H1 (cell line): ENCODE measurements at regions not wholly inside any gene's neighbourhood (a gene's known extent, or its start where the extent isn't known, plus 50 kb on each side); places are given as distances from the start of the nearest gene placed in this dataset.
"Not testable (repeated sequence)": the region's sequence is repeated elsewhere in the genome, so short reads cannot be mapped to it uniquely, and the experiment has no call there.

Source experiments
- CTCF ChIA-PET: fragments of 300-600 bp; sonication (Branson Sonifier 250); formaldehyde crosslinking; loops from one replicate; lab custom pipeline; 2021; ENCODE audit not compliant: partially characterized antibody; lab: Charles Lee
- POLR2A ChIA-PET: fragments of 300-600 bp; sonication (Branson Sonifier 250); formaldehyde crosslinking; loops from one replicate; lab custom pipeline; 2021; ENCODE audit warnings: inconsistent platforms; ENCODE audit not compliant: partially characterized antibody; lab: Charles Lee
- DNase-seq, 2 experiments: peaks; one replicate each; pipeline versions ENCODE4 v3.0.0 to v3.0.0-alpha.2; 2010 to 2022; ENCODE audit warnings: low spot score in 2 of 2, low read depth in 1 of 2, mixed read lengths in 1 of 2
- FAIRE-seq: peaks from 2 replicates; lab custom pipeline; 2011; peaks lifted over from hg19 to GRCh38; lab: Jason Lieb, UNC
- H2AFZ ChIP-seq: 2 replicates; pipeline ENCODE4 v1.8.1; 2012; ENCODE audit warnings: low read length, inconsistent platforms
- H2AK5ac ChIP-seq: 2 replicates; pipeline ENCODE4 v1.6.1; 2013; ENCODE audit warnings: low read depth, low read length
- H2BK120ac ChIP-seq: replicated peaks from 2 replicates; pipeline ENCODE3; 2013; ENCODE audit warnings: low read depth, low read length, inconsistent platforms
- H2BK12ac ChIP-seq: 2 replicates; pipeline ENCODE4 v1.6.1; 2013; ENCODE audit warnings: low read depth, low read length
- H2BK15ac ChIP-seq: 2 replicates; pipeline ENCODE4 v1.6.1; 2013; ENCODE audit warnings: low read length
- H2BK20ac ChIP-seq: 2 replicates; pipeline ENCODE4 v1.6.1; 2013; ENCODE audit warnings: low read length
- H2BK5ac ChIP-seq: 2 replicates; pipeline ENCODE4 v1.6.1; 2013; ENCODE audit warnings: low read depth, low read length
- H3K14ac ChIP-seq: 2 replicates; pipeline ENCODE4 v1.6.1; 2013; ENCODE audit warnings: inconsistent platforms; ENCODE audit not compliant: insufficient read length
- H3K18ac ChIP-seq: 2 replicates; pipeline ENCODE4 v1.6.1; 2013; ENCODE audit warnings: low read length; ENCODE audit errors: extremely low read depth
- H3K23ac ChIP-seq: 2 replicates; pipeline ENCODE4 v1.6.1; 2013; ENCODE audit warnings: inconsistent platforms; ENCODE audit not compliant: insufficient read length
- H3K23me2 ChIP-seq: 2 replicates; pipeline ENCODE4 v1.6.1; 2013; ENCODE audit warnings: low read depth, low read length
- H3K27ac ChIP-seq: 2 replicates; pipeline ENCODE4 v1.6.1; 2011; ENCODE audit warnings: low read depth, low read length, inconsistent platforms
- H3K27me3 ChIP-seq, 4 experiments: replicated peaks in 1 of 4; 1 replicate in 1 of 4; 2 replicates in 3 of 4; pipeline versions ENCODE4 v1.6.1 to v1.8.1; 2011 to 2013; ENCODE audit warnings: low read length in 3 of 4, mild to moderate bottlenecking in 3 of 4, inconsistent platforms in 2 of 4, mixed read lengths in 2 of 4, moderate library complexity in 1 of 4; ENCODE audit not compliant: control insufficient read depth in 3 of 4, insufficient read depth in 3 of 4; ENCODE audit errors: extremely low read depth in 1 of 4
- H3K36me3 ChIP-seq, 4 experiments: 2 replicates each; pipeline versions ENCODE4 v1.6.1 to v1.8.1; 2011 to 2013; ENCODE audit warnings: mild to moderate bottlenecking in 4 of 4, low read length in 3 of 4, moderate library complexity in 2 of 4, control low read depth in 1 of 4, inconsistent platforms in 1 of 4; ENCODE audit not compliant: insufficient read depth in 4 of 4, control insufficient read depth in 2 of 4
- H3K4ac ChIP-seq: replicated peaks from 2 replicates; pipeline ENCODE3; 2013; ENCODE audit warnings: low read length, low read depth, mixed read lengths, inconsistent platforms; ENCODE audit not compliant: insufficient read length
- H3K4me1 ChIP-seq, 4 experiments: replicated peaks in 1 of 4; 1 replicate in 1 of 4; 2 replicates in 3 of 4; pipeline versions ENCODE4 v1.6.1 to v1.8.1; 2011 to 2013; ENCODE audit warnings: low read length in 3 of 4, inconsistent platforms in 2 of 4, mixed read lengths in 1 of 4; ENCODE audit not compliant: insufficient read depth in 4 of 4, control insufficient read depth in 3 of 4
- H3K4me2 ChIP-seq, 2 experiments: 2 replicates each; pipeline versions ENCODE4 v1.6.1 to v1.8.1; 2011 to 2013; ENCODE audit warnings: low read depth in 2 of 2, low read length in 2 of 2, control low read depth in 1 of 2, inconsistent platforms in 1 of 2, mild to moderate bottlenecking in 1 of 2; ENCODE audit not compliant: insufficient read depth in 1 of 2
- H3K4me3 ChIP-seq, 4 experiments: fragments of 200-600, 300-600 bp in 1 of 4; sonication (generic), shearing (Covaris generic), sonication (Bioruptor Twin) in 1 of 4; 2 replicates each; pipeline versions ENCODE4 v1.5.1 to v1.8.1; 2011 to 2016; ENCODE audit warnings: low read length in 4 of 4, low read depth in 3 of 4, control low read depth in 2 of 4, inconsistent platforms in 2 of 4, mild to moderate bottlenecking in 2 of 4, mixed read lengths in 1 of 4, moderate library complexity in 1 of 4; ENCODE audit not compliant: insufficient read depth in 2 of 4; ENCODE audit errors: extremely low read depth in 1 of 4
- H3K56ac ChIP-seq: replicated peaks from 2 replicates; pipeline ENCODE3; 2013; ENCODE audit warnings: low read depth, mild to moderate bottlenecking, mixed read lengths, low read length, inconsistent platforms; ENCODE audit not compliant: insufficient read length
- H3K79me1 ChIP-seq: 2 replicates; pipeline ENCODE4 v1.6.1; 2013; ENCODE audit warnings: low read depth, low read length, control low read depth
- H3K79me2 ChIP-seq, 2 experiments: 2 replicates each; pipeline versions ENCODE4 v1.6.1 to v1.8.1; 2012 to 2013; ENCODE audit warnings: low read length in 2 of 2, mild to moderate bottlenecking in 2 of 2, inconsistent platforms in 1 of 2; ENCODE audit not compliant: insufficient read depth in 2 of 2, control insufficient read depth in 1 of 2
- H3K9ac ChIP-seq, 4 experiments: replicated peaks in 1 of 4; 1 replicate in 1 of 4; 2 replicates in 3 of 4; pipeline versions ENCODE4 v1.6.1 to v1.8.1; 2011 to 2013; ENCODE audit warnings: low read depth in 3 of 4, low read length in 3 of 4, control low read depth in 2 of 4, mild to moderate bottlenecking in 2 of 4, moderate library complexity in 2 of 4, inconsistent platforms in 1 of 4; ENCODE audit errors: extremely low read depth in 1 of 4
- H3K9me3 ChIP-seq, 2 experiments: 2 replicates each; pipeline versions ENCODE4 v1.6.1 to v1.8.1; 2012 to 2013; ENCODE audit warnings: mild to moderate bottlenecking in 2 of 2, moderate library complexity in 2 of 2, control low read depth in 1 of 2, inconsistent platforms in 1 of 2, low read depth in 1 of 2, low read length in 1 of 2, mixed read lengths in 1 of 2; ENCODE audit not compliant: insufficient read depth in 2 of 2
- H4K20me1 ChIP-seq, 2 experiments: replicated peaks in 1 of 2; 2 replicates each; pipeline versions ENCODE3 to v1.8.1; 2011 to 2013; ENCODE audit warnings: inconsistent platforms in 2 of 2, low read length in 2 of 2, mild to moderate bottlenecking in 1 of 2; ENCODE audit not compliant: insufficient read depth in 2 of 2, control insufficient read depth in 1 of 2
- H4K5ac ChIP-seq: 2 replicates; pipeline ENCODE4 v1.6.1; 2013; ENCODE audit warnings: low read length, low read depth, mixed read lengths, inconsistent platforms; ENCODE audit not compliant: insufficient read length
- H4K8ac ChIP-seq: 2 replicates; pipeline ENCODE4 v1.8.0; 2013; ENCODE audit warnings: mild to moderate bottlenecking, moderate library complexity, low read length, inconsistent platforms; ENCODE audit not compliant: insufficient read depth; ENCODE audit errors: extremely low read depth
- H4K91ac ChIP-seq: replicated peaks from 2 replicates; pipeline ENCODE3; 2013; ENCODE audit warnings: low read length, mixed read lengths, inconsistent platforms; ENCODE audit not compliant: insufficient read length
- WGBS, 2 experiments: shearing (Covaris generic) in 1 of 2; methylation state at CpG; one replicate each; pipeline versions ENCODE4 v1.1.6 to v1.1.7; 2013 to 2015; ENCODE audit warnings: low lambda C conversion rate in 2 of 2, mixed read lengths in 2 of 2, inconsistent platforms in 1 of 2, low coverage in 1 of 2, missing lambda C conversion rate in 1 of 2; ENCODE audit not compliant: insufficient replicate concordance in 2 of 2, insufficient coverage in 1 of 2, insufficient read length in 1 of 2; ENCODE audit errors: extremely low coverage in 1 of 2, missing lambda C conversion rate in 1 of 2; 5-methylcytosine and 5-hydroxymethylcytosine counted together

DNA sequence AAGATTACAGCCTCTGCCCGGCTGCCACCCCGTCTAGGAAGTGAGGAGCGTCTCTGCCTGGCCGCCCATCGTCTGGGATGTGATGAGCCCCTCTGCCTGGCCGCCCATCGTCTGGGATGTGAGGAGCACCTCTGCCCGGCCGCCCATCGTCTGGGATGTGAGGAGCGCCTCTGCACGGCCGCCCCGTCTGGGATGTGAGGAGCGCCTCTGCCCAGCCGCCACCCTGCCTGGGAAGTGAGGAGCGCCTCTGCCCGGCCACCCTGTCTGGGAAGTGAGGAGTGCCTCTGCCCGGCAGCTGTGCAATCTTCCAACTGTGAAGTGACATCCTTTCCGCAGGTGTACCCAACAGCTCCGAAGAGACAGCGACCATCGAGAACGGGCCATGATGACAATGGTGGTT is 75.6 kb upstream of the MNS1 start:
- H4K8ac ChIP-seq, H3K23me2 ChIP-seq, H3K79me2 ChIP-seq, H2BK15ac ChIP-seq, H2AK5ac ChIP-seq, DNase-seq, H3K4ac ChIP-seq, H4K5ac ChIP-seq, H2BK5ac ChIP-seq, H3K36me3 ChIP-seq, H3K14ac ChIP-seq, H3K4me2 ChIP-seq, H3K79me1 ChIP-seq, H4K91ac ChIP-seq, H3K4me3 ChIP-seq, H2BK20ac ChIP-seq, H2AFZ ChIP-seq, H4K20me1 ChIP-seq, H3K56ac ChIP-seq, FAIRE-seq, H3K18ac ChIP-seq, H3K9ac ChIP-seq, H2BK12ac ChIP-seq, H3K23ac ChIP-seq, H3K27ac ChIP-seq, H3K27me3 ChIP-seq, H2BK120ac ChIP-seq, H3K4me1 ChIP-seq, POLR2A ChIA-PET: not testable (repeated sequence)
- 85% methylated on average over 23 of the region's 24 CpGs; no CpG with 5 or more reads in 1 of the 2 experiments for WGBS, 2 experiments
- peaks cover 10% of the 10 kb centered on the region in 2 experiments; a peak in 3 of 4 replicates for H3K9me3 ChIP-seq
- CTCF ChIA-PET = interaction anchor here (1.2 kb wide), 1 partner anchor 574 kb away, joined by 4 read pairs; no protein-coding TSS in a partner anchor

DNA sequence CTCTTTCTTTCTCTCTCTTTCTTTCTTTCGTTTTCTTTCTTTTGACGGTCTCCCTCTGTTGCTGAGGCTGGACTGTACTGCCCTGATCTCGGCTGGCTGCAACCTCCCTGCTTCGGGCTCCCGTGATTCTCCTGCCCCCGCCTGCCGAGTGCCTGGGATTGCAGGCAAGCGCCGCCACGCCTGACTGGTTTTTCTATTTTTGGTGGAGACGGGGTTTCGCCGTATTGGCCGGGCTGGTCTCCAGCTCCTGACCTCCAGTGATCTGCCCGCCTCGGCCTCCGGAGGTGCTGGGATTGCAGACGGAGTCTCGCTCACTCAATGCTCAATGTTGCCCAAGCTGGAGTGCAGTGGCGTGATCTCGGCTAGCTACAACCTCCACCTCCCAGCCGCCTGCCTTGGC is 75.2 kb upstream of the MNS1 start:
- H3K79me2 ChIP-seq, H2BK15ac ChIP-seq, H3K14ac ChIP-seq, H3K36me3 ChIP-seq, H2AK5ac ChIP-seq, H3K79me1 ChIP-seq, H2BK120ac ChIP-seq, DNase-seq, H4K91ac ChIP-seq, H2BK12ac ChIP-seq, H3K9me3 ChIP-seq, H3K4me3 ChIP-seq, H3K27ac ChIP-seq, POLR2A ChIA-PET, H3K27me3 ChIP-seq, FAIRE-seq, H4K5ac ChIP-seq, H3K4ac ChIP-seq, H3K18ac ChIP-seq, H2BK20ac ChIP-seq, H4K20me1 ChIP-seq, H2BK5ac ChIP-seq, H3K23me2 ChIP-seq, H3K9ac ChIP-seq, H3K4me2 ChIP-seq, H3K23ac ChIP-seq, H4K8ac ChIP-seq, H3K56ac ChIP-seq, H2AFZ ChIP-seq, H3K4me1 ChIP-seq: not testable (repeated sequence)
- CTCF ChIA-PET = interaction anchor here (1.2 kb wide), 1 partner anchor 575 kb away, joined by 4 read pairs; no protein-coding TSS in a partner anchor
- WGBS, 2 experiments = 92% methylated on average over 15 of the region's 22 CpGs; no CpG with 5 or more reads in 1 of the 2 experiments
